MM.1S (cell line): ENCODE measurements at regions not wholly inside any gene's neighbourhood (a gene's known extent, or its start where the extent isn't known, plus 50 kb on each side); places are given as distances from the start of the nearest gene placed in this dataset.

Experiments used
- DNase-seq: peaks from one replicate; pipeline ENCODE4 v3.0.0-alpha.2; 2015
- H2AFZ ChIP-seq: fragments of 300-600 bp; sonication (generic); 2 replicates; pipeline ENCODE4 v1.6.0; 2016; ENCODE audit warnings: antibody characterized with exemption, low read length
- H3F3A ChIP-seq: fragments of 300-600 bp; sonication (generic); 2 replicates; pipeline ENCODE4 v1.6.1; 2016; ENCODE audit warnings: mild to moderate bottlenecking, antibody characterized with exemption, low read length, moderate library complexity, mixed read lengths; ENCODE audit not compliant: insufficient read depth
- H3K27ac ChIP-seq: fragments of 300-600 bp; sonication (generic); 2 replicates; pipeline ENCODE4 v1.5.1; 2016; ENCODE audit warnings: mild to moderate bottlenecking, low read length
- H3K27me3 ChIP-seq: fragments of 300-600 bp; sonication (generic); replicated peaks from 2 replicates; pipeline ENCODE4 v1.6.0; 2016; ENCODE audit warnings: low read length; ENCODE audit not compliant: insufficient read depth
- H3K36me3 ChIP-seq: fragments of 300-600 bp; sonication (generic); replicated peaks from 2 replicates; pipeline ENCODE4 v1.6.1; 2016; ENCODE audit warnings: mild to moderate bottlenecking, low read length, mixed read lengths; ENCODE audit not compliant: insufficient read depth
- H3K4me1 ChIP-seq: fragments of 300-600 bp; sonication (generic); 2 replicates; pipeline ENCODE4 v1.6.1; 2016; ENCODE audit warnings: low read length, mixed read lengths
- H3K4me2 ChIP-seq: fragments of 300-600 bp; sonication (generic); 2 replicates; pipeline ENCODE4 v1.6.0; 2016; ENCODE audit warnings: low read depth, low read length
- H3K4me3 ChIP-seq: fragments of 300-600 bp; sonication (generic); 2 replicates; pipeline ENCODE4 v1.5.1; 2016; ENCODE audit warnings: low read length, mixed read lengths
- H3K79me2 ChIP-seq: fragments of 300-600 bp; sonication (generic); 2 replicates; pipeline ENCODE4 v1.6.1; 2016; ENCODE audit warnings: mixed run types, low read length, mixed read lengths
- H3K9ac ChIP-seq: fragments of 300-600 bp; sonication (generic); 2 replicates; pipeline ENCODE4 v1.6.1; 2016; ENCODE audit warnings: low read length, mixed read lengths
- H3K9me2 ChIP-seq: fragments of 300-600 bp; sonication (generic); replicated peaks from 2 replicates; pipeline ENCODE4 v1.6.1; 2016; ENCODE audit warnings: mild to moderate bottlenecking, low read length, mixed read lengths; ENCODE audit not compliant: insufficient read depth
- H3K9me3 ChIP-seq: fragments of 300-600 bp; sonication (generic); replicated peaks from 2 replicates; pipeline ENCODE4 v1.6.1; 2016; ENCODE audit warnings: mild to moderate bottlenecking, low read length, mixed read lengths; ENCODE audit not compliant: insufficient read depth
- H4K20me1 ChIP-seq: fragments of 300-600 bp; sonication (generic); 2 replicates; pipeline ENCODE4 v1.6.1; 2016; ENCODE audit warnings: mild to moderate bottlenecking, low read length, moderate library complexity, mixed read lengths; ENCODE audit not compliant: insufficient read depth
- CTCF ChIP-seq: fragments of 300-600 bp; sonication (generic); IDR thresholded peaks from 2 replicates; pipeline ENCODE4 v1.5.1; 2016; ENCODE audit warnings: antibody characterized with exemption, low read length, mixed read lengths
- EZH2 ChIP-seq: fragments of 300-600 bp; sonication (generic); optimal IDR thresholded peaks from 2 replicates; pipeline ENCODE3; 2017; ENCODE audit warnings: low read depth, mild to moderate bottlenecking, antibody characterized with exemption, low read length, mixed read lengths
- EZH2phosphoT487 ChIP-seq: fragments of 300-600 bp; sonication (generic); IDR thresholded peaks from 2 replicates; pipeline ENCODE4 v1.6.1; 2018; ENCODE audit warnings: antibody characterized with exemption, low read length

GRCh38 chr6:120103618-120104017, 754.1 kb upstream of the MAN1A1 start:
- H2AFZ ChIP-seq, result no peak overlapping the region
- H3F3A ChIP-seq, result no peaks in the 10 kb centered on the region
- no peak for DNase-seq
- H3K27me3 ChIP-seq, result no peaks in the 10 kb centered on the region
- TF ChIP-seq CTCF (no peak), EZH2 (no peak), EZH2phosphoT487 (no peak)
- H3K4me3 ChIP-seq, result no peak overlapping the region
- H3K9ac ChIP-seq, result no peak overlapping the region
- no peaks in the 10 kb centered on the region for H3K9me2 ChIP-seq
- no peak overlapping the region for H3K27ac ChIP-seq
- no peaks in the 10 kb centered on the region for H3K4me1 ChIP-seq
- no peak overlapping the region for H3K4me2 ChIP-seq
- H3K36me3 ChIP-seq, result no peaks in the 10 kb centered on the region
- no peaks in the 10 kb centered on the region for H3K79me2 ChIP-seq
- no peaks in the 10 kb centered on the region for H4K20me1 ChIP-seq
- no peaks in the 10 kb centered on the region for H3K9me3 ChIP-seq

GRCh38 chr6:120096696-120097260, 747.2 kb upstream of the MAN1A1 start:
- Histone ChIP-seq H3K9me2 (no peaks in the 10 kb centered on the region), H3K4me3 (no peak overlapping the region), H3K36me3 (no peaks in the 10 kb centered on the region), H3K79me2 (no peaks in the 10 kb centered on the region), H3F3A (no peaks in the 10 kb centered on the region), H3K4me1 (peaks cover 4% of the 10 kb centered on the region; the same call in 1 of the 2 replicates), H2AFZ (no peak overlapping the region), H3K27ac (no peak overlapping the region), H3K9me3 (no peaks in the 10 kb centered on the region), H4K20me1 (no peaks in the 10 kb centered on the region), H3K4me2 (no peak overlapping the region), H3K27me3 (no peaks in the 10 kb centered on the region), H3K9ac (no peak overlapping the region)
- TF ChIP-seq EZH2phosphoT487, result no peak
- no peak for DNase-seq

- H3K9me3 ChIP-seq, result no peaks in the 10 kb centered on the region
- no peak overlapping the region for H2AFZ ChIP-seq
- no peaks in the 10 kb centered on the region for H3K4me1 ChIP-seq
- H3K27me3 ChIP-seq, result no peaks in the 10 kb centered on the region
- H3K79me2 ChIP-seq, result no peaks in the 10 kb centered on the region
- H3K9ac ChIP-seq, result no peak overlapping the region
- no peak overlapping the region for H3K4me3 ChIP-seq
- no peak for TF ChIP-seq EZH2
- no peak for TF ChIP-seq CTCF
- no peak for TF ChIP-seq EZH2phosphoT487
- no peaks in the 10 kb centered on the region for H3K9me2 ChIP-seq
- no peaks in the 10 kb centered on the region for H3F3A ChIP-seq
- no peaks in the 10 kb centered on the region for H4K20me1 ChIP-seq
- no peak overlapping the region for H3K27ac ChIP-seq
- H3K4me2 ChIP-seq, result no peak overlapping the region
- no peaks in the 10 kb centered on the region for H3K36me3 ChIP-seq
- no peak for DNase-seq
Measured at GRCh38 chr6:120083186-120083585, 733.6 kb upstream of the MAN1A1 start.

GRCh38 chr6:120077489-120077888, 727.9 kb upstream of the MAN1A1 start:
- Histone ChIP-seq H3K4me2 (no peak overlapping the region), H3K27me3 (no peaks in the 10 kb centered on the region), H3K9me2 (no peaks in the 10 kb centered on the region), H4K20me1 (no peaks in the 10 kb centered on the region), H3F3A (no peaks in the 10 kb centered on the region), H3K27ac (no peak overlapping the region), H2AFZ (no peak overlapping the region), H3K4me1 (no peaks in the 10 kb centered on the region), H3K9me3 (no peaks in the 10 kb centered on the region), H3K36me3 (no peaks in the 10 kb centered on the region), H3K79me2 (no peaks in the 10 kb centered on the region), H3K4me3 (no peak overlapping the region), H3K9ac (no peak overlapping the region)
- TF ChIP-seq EZH2 (no peak), CTCF (peak; percentile 8; the same call in 1 of the 2 replicates), EZH2phosphoT487 (no peak)
- DNase-seq, result peak; percentile 10
